ENCODE measurements at regions not wholly inside any gene's neighbourhood (a gene's known extent, or its start where the extent isn't known, plus 50 kb on each side); places are given as distances from the start of the nearest gene placed in this dataset.
"Not testable (repeated sequence)": the region's sequence is repeated elsewhere in the genome, so short reads cannot be mapped to it uniquely, and the experiment has no call there.

GRCh38 chr2:72078773-72079172, 68.9 kb downstream of the CYP26B1 start:
- DNase-seq = no peak

GRCh38 chr2:72077702-72078169, 69.9 kb downstream of the CYP26B1 start:
- DNase-seq = no peak

- DNase-seq = not testable (repeated sequence)
These were observed 74.3 kb downstream of the CYP26B1 start for GRCh38 chr2:72073373-72073772.

DNA sequence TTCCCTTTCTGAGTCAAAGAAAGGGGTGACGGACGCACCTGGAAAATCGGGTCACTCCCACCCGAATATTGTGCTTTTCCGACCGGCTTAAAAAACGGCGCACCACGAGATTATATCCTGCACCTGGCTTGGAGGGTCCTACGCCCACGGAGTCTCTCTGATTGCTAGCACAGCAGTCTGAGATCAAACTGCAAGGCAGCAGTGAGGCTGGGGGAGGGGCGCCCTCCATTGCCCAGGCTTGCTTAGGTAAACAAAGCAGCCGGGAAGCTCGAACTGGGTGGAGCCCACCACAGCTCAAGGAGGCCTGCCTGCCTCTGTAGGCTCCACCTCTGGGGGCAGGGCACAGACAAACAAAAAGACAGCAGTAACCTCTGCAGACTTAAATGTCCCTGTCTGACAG, 83.5 kb downstream of the CYP26B1 start:
- not testable (repeated sequence) for DNase-seq

DNA sequence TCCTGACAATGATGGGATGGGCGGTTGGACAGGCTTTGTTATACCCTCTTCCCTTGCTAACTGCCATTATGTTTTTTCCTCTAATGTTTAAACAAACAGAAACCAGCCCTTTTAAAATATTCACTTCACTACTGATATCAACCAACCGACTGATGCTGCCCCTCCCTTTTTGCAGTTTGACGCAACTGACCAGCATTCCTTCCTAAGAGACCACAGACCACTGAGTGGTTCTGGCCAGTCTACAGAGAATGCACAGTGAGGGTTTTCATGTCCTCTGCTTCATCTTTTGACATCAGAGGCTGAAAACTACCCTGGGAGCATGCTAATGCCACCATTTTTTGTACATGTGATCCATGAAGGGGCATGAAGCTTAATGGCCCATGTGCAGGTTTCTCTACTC, 85.3 kb downstream of the CYP26B1 start:
- DNase-seq = no peak

DNA sequence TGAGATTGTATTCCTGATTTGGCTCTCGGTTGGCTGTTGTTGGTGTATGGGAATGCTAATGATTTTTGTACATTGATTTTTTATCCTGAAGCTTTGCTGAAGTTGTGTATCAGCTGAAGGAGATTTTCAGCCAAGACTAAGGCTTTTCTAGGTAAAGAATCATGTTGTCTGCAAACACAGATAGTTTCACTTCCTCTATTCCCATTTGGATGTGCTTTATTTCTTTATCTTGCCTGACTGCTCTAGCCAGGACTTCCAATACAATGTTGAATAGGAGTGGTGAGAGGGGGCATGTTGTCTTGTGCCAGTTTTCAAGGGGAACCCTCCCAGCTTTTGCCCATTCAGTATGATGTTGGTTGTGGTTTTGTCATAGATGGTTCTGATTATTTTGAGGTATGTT, 90.4 kb downstream of the CYP26B1 start:
- no peak for DNase-seq

DNA sequence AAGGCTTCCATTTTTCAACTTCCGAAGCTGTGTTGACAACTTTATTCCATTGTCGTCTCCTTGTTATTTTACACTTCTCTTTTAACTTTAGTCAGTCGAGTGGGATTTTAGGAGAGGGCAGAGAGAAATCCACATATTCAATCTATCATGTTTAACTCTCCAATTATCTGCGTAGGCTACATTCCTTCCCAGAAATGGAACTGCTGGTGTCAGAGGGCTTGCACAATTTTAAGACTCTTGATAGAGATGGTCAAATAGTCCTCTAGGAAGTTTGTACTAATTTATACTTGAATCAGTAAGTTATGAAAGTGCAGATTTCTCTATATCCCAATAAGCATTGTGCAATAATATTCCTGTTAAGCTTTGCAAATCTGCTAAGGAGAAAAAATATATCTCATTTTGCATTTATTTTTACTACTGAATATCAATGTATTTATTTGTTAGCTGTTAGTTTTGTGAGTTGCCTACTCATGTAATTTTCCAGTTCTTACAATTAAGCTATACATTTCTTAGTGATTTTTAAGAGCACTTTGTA, 95.6 kb downstream of the CYP26B1 start:
- DNase-seq = no peak

DNA sequence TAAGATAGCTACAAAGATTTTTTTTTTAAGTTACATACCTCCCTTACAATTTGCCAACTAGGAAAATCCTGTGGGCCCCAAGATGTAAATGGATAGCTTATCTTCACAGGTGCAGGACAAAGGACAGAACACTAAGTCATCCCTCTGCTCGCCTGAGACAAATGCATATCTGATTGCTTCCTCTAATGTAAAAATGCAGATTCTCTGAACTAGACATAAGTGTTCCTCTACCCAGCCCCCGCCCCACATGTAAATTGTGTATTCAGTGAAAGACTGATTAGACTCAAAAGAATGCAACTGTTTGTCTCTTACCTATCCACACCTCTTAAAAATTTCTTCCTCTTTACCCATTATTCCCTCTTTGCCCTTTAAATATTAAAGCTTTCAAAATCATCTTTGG, 96.5 kb downstream of the CYP26B1 start:
- DNase-seq = no peak

DNA sequence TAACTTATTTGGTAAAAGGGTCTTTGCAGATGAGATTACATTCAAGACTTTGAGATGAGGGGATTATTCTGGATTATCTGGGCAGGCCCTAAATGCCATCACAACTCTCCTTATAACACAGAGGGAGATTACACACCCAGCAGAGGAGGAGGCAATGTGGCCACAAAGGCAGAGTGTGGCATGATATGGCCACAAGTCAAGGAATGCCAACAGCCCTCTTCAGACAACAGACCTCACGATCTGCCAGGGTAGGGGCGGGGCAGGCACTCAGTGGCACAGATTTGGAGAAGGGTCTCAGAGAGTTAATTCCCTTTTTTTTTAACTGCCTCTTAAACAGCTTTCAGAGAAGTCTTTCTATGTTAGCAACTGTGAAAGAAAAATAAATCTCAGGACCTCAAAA, 96.9 kb downstream of the CYP26B1 start:
- DNase-seq = no peak

DNA sequence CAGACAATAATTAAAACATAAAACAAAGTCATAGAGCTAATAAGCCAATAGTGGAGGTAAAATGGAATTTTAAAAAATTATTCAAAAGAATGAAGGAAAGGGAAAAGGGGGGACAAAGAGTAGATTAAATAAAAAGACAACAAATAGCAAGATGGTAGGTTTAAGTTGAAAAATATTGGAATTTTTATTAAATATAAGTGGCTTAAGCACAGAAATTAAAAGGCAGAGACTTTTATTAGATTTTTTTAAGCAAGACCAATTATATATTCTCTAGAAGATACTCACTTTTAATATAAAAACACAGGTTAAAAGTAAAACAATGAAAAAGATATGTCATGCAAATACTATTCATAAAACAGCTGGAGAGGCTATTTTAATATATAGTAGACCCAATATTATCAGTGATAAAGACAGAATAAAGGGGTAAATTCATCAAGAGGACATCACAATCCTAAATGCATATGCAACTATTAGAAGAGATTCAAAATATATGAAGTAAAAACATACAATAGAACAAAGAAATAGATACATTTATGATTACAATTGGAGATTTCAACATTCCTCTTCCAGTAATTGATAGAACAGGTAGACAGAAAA, 98.7 kb downstream of the CYP26B1 start:
- no peak for DNase-seq

DNA sequence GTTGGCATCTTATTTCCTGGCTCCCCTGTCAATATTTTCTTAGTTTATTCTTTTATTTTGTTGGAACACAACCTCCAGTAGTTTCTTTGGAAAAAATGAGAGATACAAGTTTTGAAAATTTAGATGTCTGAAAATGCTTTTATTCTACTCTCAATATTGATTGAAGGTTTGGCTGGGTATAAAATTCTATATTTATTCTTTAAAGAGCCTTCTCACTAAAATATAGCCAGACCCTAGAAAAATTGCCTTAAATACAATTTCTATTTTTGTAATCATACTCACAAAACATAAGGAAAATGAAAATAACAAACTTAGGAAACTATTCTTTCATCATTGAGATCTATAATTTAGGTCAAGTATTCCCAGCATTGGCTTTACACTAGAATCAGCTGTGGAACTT, 103.7 kb downstream of the CYP26B1 start:
- no peak for DNase-seq

- DNase-seq = no peak
These were observed 106.0 kb downstream of the CYP26B1 start for GRCh38 chr2:72041638-72042111.

GRCh38 chr2:72040629-72041571, 106.8 kb downstream of the CYP26B1 start:
- no peak for DNase-seq

DNA sequence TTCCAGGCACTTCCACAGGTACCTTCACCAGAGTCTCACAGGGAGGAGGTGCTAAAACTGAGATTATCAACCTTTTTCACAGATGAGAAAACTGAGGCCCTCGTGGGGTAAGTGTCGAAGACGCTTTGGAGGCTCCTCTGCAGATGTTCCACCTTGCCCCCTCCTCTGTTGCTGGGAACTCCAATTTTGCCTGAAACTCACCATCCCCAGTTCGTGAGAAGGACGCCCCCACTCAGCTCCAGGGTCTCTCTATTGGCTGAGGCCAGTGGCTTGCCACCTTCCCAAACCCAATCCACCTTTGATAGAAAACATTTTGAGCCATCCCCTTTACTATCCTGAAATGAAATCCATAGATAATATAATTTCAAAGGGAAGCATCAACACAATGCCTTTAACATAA, 109.1 kb downstream of the CYP26B1 start:
- no peak for DNase-seq

- no peak for DNase-seq
These were observed 110.4 kb downstream of the CYP26B1 start for GRCh38 chr2:72037261-72037666.

DNA sequence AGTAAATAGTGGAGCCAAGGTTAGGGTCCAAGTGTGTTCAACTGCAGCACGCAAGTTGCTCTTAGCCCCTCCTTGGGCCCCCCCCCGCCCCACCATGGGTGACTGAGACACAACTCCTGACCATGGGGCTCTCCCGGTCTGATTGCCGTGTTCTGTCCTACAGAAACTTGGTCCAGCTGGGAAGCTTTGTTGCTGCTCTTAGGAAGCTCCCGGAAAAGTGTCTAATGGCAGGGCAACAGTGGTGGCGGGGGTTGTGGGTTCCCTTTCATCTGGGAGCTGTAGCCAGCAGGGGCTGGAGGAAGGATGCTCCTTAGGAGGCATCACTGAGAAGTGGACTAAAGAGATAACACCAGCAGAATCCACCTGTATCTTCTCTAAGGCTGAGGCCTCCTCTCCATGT, 111.1 kb downstream of the CYP26B1 start:
- no peak for DNase-seq

DNA sequence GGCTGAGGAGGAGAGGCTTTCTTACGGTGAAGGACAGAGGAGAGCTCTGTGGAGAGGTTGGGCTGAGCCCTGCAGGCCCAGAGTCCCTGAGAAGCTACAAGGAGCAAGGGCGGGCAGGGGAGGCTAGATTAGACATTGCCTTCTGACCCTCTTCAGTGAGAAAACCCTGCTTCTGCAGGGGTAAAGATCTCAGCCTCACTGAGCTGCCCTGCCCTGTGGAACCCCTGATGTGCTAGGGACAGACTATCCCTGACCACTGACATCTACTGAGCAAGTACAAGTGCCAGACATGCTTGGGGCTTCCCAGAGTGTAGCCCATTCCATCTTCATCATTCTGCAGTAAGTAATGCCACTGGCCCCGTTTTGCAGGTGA, 111.5 kb downstream of the CYP26B1 start:
- DNase-seq = no peak

- no peak for DNase-seq
These were observed 112.0 kb downstream of the CYP26B1 start for GRCh38 chr2:72035518-72036172.

GRCh38 chr2:72034353-72035095, 113.1 kb downstream of the CYP26B1 start:
- no peak for DNase-seq

DNA sequence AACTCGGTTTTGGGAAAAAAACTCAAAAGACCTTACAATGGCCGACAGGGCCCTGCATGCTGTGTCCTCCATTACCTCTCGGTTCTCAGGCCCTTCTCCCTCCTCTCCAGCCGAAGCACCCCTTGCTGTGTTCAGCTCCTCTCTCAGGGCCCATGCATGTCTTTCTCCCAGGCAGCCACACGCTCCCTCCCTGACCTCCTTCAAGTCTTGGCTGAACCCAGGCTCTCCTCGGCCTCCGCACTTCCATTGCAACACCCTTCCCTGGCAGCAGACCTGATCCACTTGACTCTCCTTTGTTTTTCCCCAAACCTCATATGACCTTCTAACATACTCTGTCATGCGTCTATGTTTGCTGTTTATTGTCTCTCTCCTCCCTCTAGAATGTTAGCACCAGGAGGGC, 114.0 kb downstream of the CYP26B1 start:
- DNase-seq = no peak

- DNase-seq = no peak
These were observed 115.1 kb downstream of the CYP26B1 start for GRCh38 chr2:72032481-72033041.

All from amygdala (tissue), 56 donors.